ENCODE measurements at regions not wholly inside any gene's neighbourhood (a gene's known extent, or its start where the extent isn't known, plus 50 kb on each side); places are given as distances from the start of the nearest gene placed in this dataset.

DNA sequence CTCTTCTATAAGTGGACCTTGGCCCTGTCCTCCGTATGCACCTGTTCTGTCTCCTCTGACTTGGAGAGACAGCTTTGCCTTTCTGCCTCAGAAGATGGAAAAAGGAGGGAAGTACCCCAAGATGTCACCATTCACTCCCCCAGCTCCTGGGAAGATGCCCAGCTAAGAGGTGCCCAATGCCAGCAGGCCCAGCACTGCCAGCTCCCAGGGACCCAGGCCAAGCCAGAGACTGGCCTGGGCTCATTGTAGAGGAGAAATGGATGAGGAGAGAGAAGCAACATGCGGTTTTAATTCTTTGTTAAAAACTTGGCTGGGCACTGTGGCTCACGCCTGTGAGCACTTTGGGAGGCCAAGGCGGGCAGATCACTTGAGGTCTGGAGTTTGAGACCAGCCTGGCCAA, 111.5 kb upstream of the ZNF507 start:
- POLR2A ChIA-PET, result no interaction called here
- BruUV-seq (replicated peaks), result no TSS peak
- WGBS (ENCODE audit: low lambda C conversion rate), result 26% methylated on average over 4 of the region's 4 CpGs

More for the DNA sequence above, 111.5 kb upstream of the ZNF507 start:
- no peak overlapping the region for H3K4me2 ChIP-seq (ENCODE audit: low read depth, low read length)
- no peak for FAIRE-seq
- no peak overlapping the region for H3K27ac ChIP-seq (ENCODE audit: extremely low read length, insufficient read depth, low read length)
- H3K9me3 ChIP-seq (ENCODE audit: low read length), result no peaks in the 10 kb centered on the region
- CTCF ChIA-PET (ENCODE audit: low intra/inter-chr PET ratio, low total read pairs), result no interaction called here
- ATAC-seq, result no peak
- no peak overlapping the region for H2AFZ ChIP-seq (ENCODE audit: low read length)
- intact Hi-C loops (cut with micrococcal nuclease; ENCODE audit: unreplicated experiment) (no loop called here), in situ Hi-C loops (cut with HindIII; ENCODE audit: extremely low pct_ligation_motif_present, low pct_unique_long_range_greater_than_20kb) (no loop called here)
- H3K9ac ChIP-seq (ENCODE audit: insufficient read depth, low read depth, low read length), result no peak overlapping the region
- DNase-seq (ENCODE audit: low spot score), result no peak
- H3K27me3 ChIP-seq (ENCODE audit: control insufficient read depth in 1 of 2, insufficient read depth in 2 of 2, low read length in 2 of 2), result peaks cover 0 to 7% of the 10 kb centered on the region in 2 experiments; a peak in 1 of 5 replicates
- no peaks in the 10 kb centered on the region for H4K20me1 ChIP-seq (ENCODE audit: insufficient read depth, low read length)
- H3K4me3 ChIP-seq (replicated peaks in 1 of 3; ENCODE audit: insufficient read depth in 1 of 3, low read depth in 2 of 3, low read length in 3 of 3), result no peak overlapping the region
- H3K4me1 ChIP-seq (ENCODE audit: insufficient read depth, low read length), result no peaks in the 10 kb centered on the region
- H3K79me2 ChIP-seq (ENCODE audit: insufficient read depth, low read length), result no peaks in the 10 kb centered on the region
- H3K36me3 ChIP-seq (replicated peaks in 1 of 2; ENCODE audit: control insufficient read depth in 1 of 2, insufficient read depth in 2 of 2, low read length in 2 of 2), result no peaks in the 10 kb centered on the region
- TF ChIP-seq HES4 (CRISPR knock-in tag; IDR thresholded peaks at IDR 0.05; ENCODE audit: borderline replicate concordance) (no peak), KAT8 (CRISPR knock-in tag; IDR thresholded peaks at IDR 0.05) (no peak), TCF12 (IDR thresholded peaks at IDR 0.05) (no peak), TCF12 (CRISPR knock-in tag; IDR thresholded peaks at IDR 0.05) (no peak), ELF3 (CRISPR knock-in tag; IDR thresholded peaks at IDR 0.05) (no peak), ISL2 (CRISPR knock-in tag; IDR thresholded peaks at IDR 0.05) (no peak), ZNF75D (CRISPR knock-in tag; IDR thresholded peaks at IDR 0.05; ENCODE audit: borderline replicate concordance) (no peak), ZNF841 (CRISPR knock-in tag; IDR thresholded peaks at IDR 0.05; ENCODE audit: borderline replicate concordance) (no peak), ZNF24 (IDR thresholded peaks at IDR 0.05) (no peak), ZNF17 (CRISPR knock-in tag; IDR thresholded peaks at IDR 0.05) (no peak), ZNF484 (CRISPR knock-in tag; IDR thresholded peaks at IDR 0.05; ENCODE audit: borderline replicate concordance, low read depth) (no peak), TARDBP (CRISPR knock-in tag; IDR thresholded peaks at IDR 0.05) (no peak)
- TF ChIP-seq, protein P1, sequence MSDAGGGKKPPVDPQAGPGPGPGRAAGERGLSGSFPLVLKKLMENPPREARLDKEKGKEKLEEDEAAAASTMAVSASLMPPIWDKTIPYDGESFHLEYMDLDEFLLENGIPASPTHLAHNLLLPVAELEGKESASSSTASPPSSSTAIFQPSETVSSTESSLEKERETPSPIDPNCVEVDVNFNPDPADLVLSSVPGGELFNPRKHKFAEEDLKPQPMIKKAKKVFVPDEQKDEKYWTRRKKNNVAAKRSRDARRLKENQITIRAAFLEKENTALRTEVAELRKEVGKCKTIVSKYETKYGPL (CRISPR knock-in tag; IDR thresholded peaks at IDR 0.05), result no peak
- TF ChIP-seq, protein P2, sequence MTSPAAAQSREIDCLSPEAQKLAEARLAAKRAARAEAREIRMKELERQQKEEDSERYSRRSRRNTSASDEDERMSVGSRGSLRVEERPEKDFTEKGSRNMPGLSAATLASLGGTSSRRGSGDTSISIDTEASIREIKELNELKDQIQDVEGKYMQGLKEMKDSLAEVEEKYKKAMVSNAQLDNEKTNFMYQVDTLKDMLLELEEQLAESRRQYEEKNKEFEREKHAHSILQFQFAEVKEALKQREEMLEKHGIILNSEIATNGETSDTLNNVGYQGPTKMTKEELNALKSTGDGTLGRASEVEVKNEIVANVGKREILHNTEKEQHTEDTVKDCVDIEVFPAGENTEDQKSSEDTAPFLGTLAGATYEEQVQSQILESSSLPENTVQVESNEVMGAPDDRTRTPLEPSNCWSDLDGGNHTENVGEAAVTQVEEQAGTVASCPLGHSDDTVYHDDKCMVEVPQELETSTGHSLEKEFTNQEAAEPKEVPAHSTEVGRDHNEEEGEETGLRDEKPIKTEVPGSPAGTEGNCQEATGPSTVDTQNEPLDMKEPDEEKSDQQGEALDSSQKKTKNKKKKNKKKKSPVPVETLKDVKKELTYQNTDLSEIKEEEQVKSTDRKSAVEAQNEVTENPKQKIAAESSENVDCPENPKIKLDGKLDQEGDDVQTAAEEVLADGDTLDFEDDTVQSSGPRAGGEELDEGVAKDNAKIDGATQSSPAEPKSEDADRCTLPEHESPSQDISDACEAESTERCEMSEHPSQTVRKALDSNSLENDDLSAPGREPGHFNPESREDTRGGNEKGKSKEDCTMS (CRISPR knock-in tag; conservative IDR thresholded peaks at IDR 0.05), result no peak
- TF ChIP-seq, protein P3, sequence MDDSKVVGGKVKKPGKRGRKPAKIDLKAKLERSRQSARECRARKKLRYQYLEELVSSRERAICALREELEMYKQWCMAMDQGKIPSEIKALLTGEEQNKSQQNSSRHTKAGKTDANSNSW (CRISPR knock-in tag; IDR thresholded peaks at IDR 0.05; ENCODE audit: borderline replicate concordance), result no peak
- TF ChIP-seq, protein P4, sequence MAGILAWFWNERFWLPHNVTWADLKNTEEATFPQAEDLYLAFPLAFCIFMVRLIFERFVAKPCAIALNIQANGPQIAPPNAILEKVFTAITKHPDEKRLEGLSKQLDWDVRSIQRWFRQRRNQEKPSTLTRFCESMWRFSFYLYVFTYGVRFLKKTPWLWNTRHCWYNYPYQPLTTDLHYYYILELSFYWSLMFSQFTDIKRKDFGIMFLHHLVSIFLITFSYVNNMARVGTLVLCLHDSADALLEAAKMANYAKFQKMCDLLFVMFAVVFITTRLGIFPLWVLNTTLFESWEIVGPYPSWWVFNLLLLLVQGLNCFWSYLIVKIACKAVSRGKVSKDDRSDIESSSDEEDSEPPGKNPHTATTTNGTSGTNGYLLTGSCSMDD (CRISPR knock-in tag; IDR thresholded peaks at IDR 0.05), result no peak

Measured in HepG2 (cell line).